Hippocampal formation (tissue), 2 donors: ENCODE measurements at regions not wholly inside any gene's neighbourhood (a gene's known extent, or its start where the extent isn't known, plus 50 kb on each side); places are given as distances from the start of the nearest gene placed in this dataset.
"Not testable (repeated sequence)": the region's sequence is repeated elsewhere in the genome, so short reads cannot be mapped to it uniquely, and the experiment has no call there.

Experiments
- DNase-seq, 2 donors: peaks; one replicate each; lab custom pipeline; 2025; lab: John Stamatoyannopoulos, UW

- peak in 1 of 2 donors; percentile 4 for DNase-seq
Observed at GRCh38 chr10:28991333-28992270, 297.3 kb upstream of the LYZL1 start.

- DNase-seq: no peak
Observed at GRCh38 chr10:28993056-28993455, 295.8 kb upstream of the LYZL1 start.

DNA sequence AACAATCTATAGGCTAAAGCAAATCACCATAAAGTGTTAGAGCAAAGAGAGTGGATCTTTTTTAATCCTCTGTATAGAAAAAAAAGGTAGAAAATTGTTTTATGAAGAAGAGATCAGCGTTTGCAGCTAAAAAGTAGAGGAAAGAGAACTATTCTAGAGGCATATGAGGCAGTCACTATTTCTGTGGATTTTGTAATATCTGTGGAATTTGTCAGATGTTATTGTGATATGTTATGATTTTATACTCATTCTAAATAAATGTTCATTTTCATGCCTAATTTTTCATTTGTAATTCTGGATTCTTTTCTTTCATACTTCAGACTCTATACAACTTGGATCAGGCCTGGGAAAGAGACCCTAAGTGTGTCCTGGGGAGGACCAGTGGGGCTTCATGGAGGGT, 295.0 kb upstream of the LYZL1 start:
- DNase-seq: no peak

GRCh38 chr10:28994802-28995201, 294.1 kb upstream of the LYZL1 start:
- DNase-seq: not testable (repeated sequence)

GRCh38 chr10:28995497-28995896, 293.4 kb upstream of the LYZL1 start:
- no peak for DNase-seq

GRCh38 chr10:28996345-28996744, 292.5 kb upstream of the LYZL1 start:
- DNase-seq: no peak

DNA sequence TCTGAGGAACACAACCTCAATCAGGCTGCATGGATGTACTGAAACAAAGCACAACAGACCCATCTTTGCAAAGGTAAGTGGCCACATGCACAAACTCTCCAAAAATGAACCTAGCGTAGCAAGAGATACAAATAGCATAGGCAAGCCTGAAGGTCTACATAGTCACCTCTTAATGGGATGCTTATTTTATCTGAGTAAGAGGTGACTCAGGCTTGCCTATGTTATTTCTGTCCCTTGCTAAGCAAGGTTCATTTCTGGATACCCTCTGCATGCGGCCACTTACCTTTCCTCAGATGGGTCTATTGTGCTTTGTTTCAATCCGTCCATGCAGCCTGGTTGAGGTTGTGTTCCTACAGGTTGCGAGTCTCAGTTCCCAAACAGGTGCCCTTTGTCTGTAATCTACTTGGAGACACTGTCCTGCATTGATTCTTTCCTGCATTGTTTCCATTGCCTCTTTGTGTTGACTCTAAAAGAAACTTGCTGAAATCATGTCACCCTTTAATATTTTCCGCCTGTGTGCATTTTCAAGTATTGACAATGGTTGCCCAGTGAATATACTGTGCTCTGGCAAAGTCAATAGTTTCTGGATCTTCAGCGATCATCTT, 291.8 kb upstream of the LYZL1 start:
- DNase-seq: no peak

GRCh38 chr10:28997734-28998133, 291.1 kb upstream of the LYZL1 start:
- DNase-seq: no peak

- no peak for DNase-seq
Observed at GRCh38 chr10:29001801-29002200, 287.1 kb upstream of the LYZL1 start.

DNA sequence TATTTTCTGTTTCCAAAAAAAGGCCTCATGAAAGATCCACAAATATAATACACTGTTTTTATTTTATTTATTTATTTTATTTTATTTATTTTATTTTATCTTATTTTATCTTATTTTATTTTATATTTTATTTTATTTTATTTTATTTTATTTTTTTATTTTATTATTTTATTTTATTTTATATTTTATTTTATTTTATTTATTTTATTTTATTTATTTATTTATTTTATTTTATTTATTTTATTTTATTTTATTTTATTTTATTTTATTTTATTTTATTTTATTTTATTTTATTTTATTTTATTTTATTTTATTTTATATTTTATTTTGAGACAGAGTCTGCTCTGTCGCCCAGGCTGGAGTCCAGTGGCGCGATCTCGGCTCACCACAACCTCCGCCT, 285.9 kb upstream of the LYZL1 start:
- not testable (repeated sequence) for DNase-seq

DNA sequence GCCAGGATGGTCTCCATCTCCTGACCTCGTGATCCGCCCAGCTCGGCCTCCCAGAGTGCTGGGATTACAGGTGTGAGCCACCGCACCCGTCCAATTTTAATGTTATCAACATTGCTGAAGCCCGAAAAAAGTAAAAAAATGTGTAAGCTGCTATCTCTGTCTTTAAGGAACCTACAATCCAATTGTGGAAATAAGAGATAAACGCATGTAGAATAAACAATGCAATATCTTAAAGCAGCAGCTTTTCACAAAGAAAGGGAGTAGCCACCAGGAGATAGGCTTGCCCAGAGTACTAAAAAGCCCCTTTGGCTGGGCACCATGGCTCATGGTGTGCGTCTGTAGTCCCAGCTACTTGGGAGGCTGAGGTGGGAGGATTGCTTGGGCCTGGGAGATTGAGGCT, 282.9 kb upstream of the LYZL1 start:
- DNase-seq: no peak

DNA sequence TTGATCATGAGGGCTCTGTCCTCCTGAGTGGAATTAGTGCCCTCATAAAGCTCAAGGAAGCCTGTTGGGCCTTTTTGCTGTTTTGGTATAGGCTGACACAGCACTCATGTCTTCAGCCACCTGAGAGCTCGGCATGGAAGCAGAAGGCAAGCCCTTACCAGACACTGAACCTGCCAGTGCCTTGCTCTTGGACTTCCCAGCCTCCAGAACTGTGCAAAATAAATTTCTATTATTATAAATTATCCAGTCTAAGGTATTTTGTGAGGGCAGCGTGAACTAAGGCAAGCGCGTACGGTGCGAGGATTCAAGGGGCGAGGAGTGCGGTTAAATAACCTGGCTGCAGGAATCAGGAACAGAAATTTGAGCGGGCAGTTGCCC, 281.5 kb upstream of the LYZL1 start:
- DNase-seq: no peak

DNA sequence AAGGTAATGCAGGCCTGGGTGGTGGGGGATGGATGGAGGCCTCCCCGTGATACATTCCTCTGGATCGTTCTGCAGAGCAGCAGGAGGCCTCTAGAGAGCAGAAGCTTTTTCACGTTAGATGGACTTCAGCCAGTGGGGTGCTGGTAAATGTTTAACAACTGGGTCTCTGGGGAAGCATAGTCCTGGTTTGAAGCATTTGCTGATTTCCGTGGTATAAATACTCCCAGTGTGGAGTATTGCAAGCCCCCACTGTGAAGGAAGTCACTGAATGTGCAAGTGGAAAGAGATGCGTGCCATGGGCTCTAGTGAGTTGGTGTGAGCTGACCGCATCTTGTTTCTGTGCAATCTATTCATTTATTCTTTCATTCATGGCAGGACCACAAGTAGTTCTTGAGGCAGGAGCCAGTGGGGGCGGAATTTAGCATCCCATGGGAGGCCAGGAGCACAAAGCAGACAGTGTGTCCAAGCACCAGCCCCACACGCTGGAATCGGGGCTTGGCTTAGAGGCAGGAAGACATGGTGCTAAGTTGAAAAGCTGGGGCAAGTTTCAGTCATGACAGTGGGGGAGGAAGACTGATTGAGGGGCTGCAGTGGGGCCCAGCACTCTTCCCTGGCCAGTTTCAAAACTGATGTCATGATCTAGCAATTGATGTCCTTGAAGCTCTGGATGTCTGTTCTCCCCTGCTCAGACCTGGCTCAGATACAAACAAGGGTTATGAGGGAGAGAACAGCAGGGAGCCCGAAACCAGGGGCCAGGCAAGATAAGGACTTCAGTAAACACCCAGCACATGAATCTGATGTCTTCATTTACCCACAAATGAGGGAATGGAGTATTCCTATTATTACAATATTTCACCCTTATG, 280.9 kb upstream of the LYZL1 start:
- DNase-seq: no peak

GRCh38 chr10:29009464-29009863, 279.4 kb upstream of the LYZL1 start:
- no peak for DNase-seq

- DNase-seq: no peak
Observed at GRCh38 chr10:29011516-29011915, 277.4 kb upstream of the LYZL1 start.

DNA sequence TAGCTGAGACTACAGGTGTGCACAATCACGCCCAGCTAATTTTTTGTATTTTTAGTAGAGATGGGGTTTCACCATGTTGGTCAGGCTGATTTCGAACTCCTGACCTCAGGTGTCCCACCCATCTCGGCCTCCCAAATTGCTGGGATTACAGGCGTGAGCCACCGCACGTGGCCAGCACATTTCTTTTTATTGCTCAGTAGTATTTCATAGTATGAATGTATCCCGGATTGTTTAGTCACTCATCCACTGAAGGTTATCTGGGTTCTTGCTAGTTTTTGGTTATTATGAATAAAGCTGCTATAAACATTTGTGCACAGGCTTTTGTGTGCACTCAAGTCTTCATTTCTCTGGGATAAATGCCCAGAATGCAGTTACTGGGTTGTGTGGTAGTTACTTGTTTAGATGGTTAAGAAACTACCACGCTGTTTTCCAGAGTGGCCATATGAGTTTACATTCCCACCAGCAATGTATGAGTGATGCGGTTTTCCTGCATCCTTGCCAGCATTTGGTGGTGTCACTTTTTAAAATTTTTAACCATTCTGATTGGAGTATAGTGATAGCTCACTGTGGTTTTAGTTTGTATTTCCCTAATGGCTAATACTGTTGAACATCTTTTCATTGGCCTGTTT, 275.8 kb upstream of the LYZL1 start:
- DNase-seq: no peak

GRCh38 chr10:29021591-29021990, 267.3 kb upstream of the LYZL1 start:
- no peak for DNase-seq

GRCh38 chr10:29022513-29022912, 266.4 kb upstream of the LYZL1 start:
- DNase-seq: no peak

GRCh38 chr10:29023678-29024077, 265.2 kb upstream of the LYZL1 start:
- no peak for DNase-seq

- DNase-seq: no peak
Observed at GRCh38 chr10:29026065-29026797, 262.6 kb upstream of the LYZL1 start.
